HCT116 (cell line): ENCODE measurements at regions not wholly inside any gene's neighbourhood (a gene's known extent, or its start where the extent isn't known, plus 50 kb on each side); places are given as distances from the start of the nearest gene placed in this dataset.

Experiments
- ATAC-seq: fragments of 200-7000 bp; cut with Tn5 transposase; 2 replicates; pipeline ENCODE4 v1.9.1; 2020; ENCODE audit warnings: mild to moderate bottlenecking, moderate library complexity
- BruUV-seq: library from RNA; stranded (reverse); fragments of 400-500 nt; replicated peaks from 2 replicates; lab custom pipeline; 2021; lab: Mats Ljungman, UMichigan
- CTCF ChIA-PET: fragments of 300-600 bp; sonication (Branson Sonifier 250); formaldehyde crosslinking; loops from one replicate; lab custom pipeline; 2021; ENCODE audit warnings: antibody characterized with exemption; lab: Charles Lee
- POLR2A ChIA-PET: fragments of 300-600, 350-600 bp; sonication (Branson Sonifier 250); formaldehyde crosslinking; loops from one replicate; lab custom pipeline; 2021; ENCODE audit warnings: antibody characterized with exemption; lab: Charles Lee
- RAD21 ChIA-PET, 2 experiments: fragments of 300-600 bp; sonication (Branson Sonifier 250); formaldehyde crosslinking; loops; one replicate each; lab custom pipeline; 2023; ENCODE audit warnings: low total read pairs in 2 of 2; ENCODE audit not compliant: uncharacterized antibody in 2 of 2, unreplicated experiment in 2 of 2, low non-redundant PET in 1 of 2; lab: Charles Lee
- DNase-seq: peaks from one replicate; pipeline ENCODE4 v3.0.0-alpha.2; 2010; ENCODE audit warnings: low read depth, low spot score
- H2AFZ ChIP-seq: fragments of 200-600 bp; shearing (Covaris generic), sonication (generic); 2 replicates; pipeline ENCODE4 v1.6.1; 2017; ENCODE audit warnings: low read depth, mixed run types, mixed read lengths, antibody characterized with exemption, low read length; ENCODE audit not compliant: poor library complexity, severe bottlenecking
- H3K27ac ChIP-seq: 2 replicates; pipeline ENCODE4 v1.5.1; 2012; ENCODE audit warnings: low read depth, low read length
- H3K27me3 ChIP-seq: fragments of 200-600 bp; sonication (generic); 2 replicates; pipeline ENCODE4 v1.6.1; 2016; ENCODE audit warnings: mixed run types, low read length, mixed read lengths; ENCODE audit not compliant: insufficient read depth
- H3K36me3 ChIP-seq, 2 experiments: fragments of 200-500 bp in 1 of 2; fragments of 200-600 bp in 1 of 2; sonication (Bioruptor generic) in 1 of 2; sonication (generic) in 1 of 2; 2 replicates each; pipeline versions ENCODE4 v1.5.1 to v1.6.1; 2014 to 2016; ENCODE audit warnings: low read length in 2 of 2, inconsistent platforms in 1 of 2, mixed read lengths in 1 of 2, mixed run types in 1 of 2; ENCODE audit not compliant: insufficient read depth in 2 of 2, control insufficient read depth in 1 of 2
- H3K4me1 ChIP-seq, 2 experiments: fragments of 200-600 bp in 1 of 2; sonication (generic) in 1 of 2; 2 replicates each; pipeline versions ENCODE4 v1.5.1 to v1.6.1; 2012 to 2017; ENCODE audit warnings: low read length in 2 of 2, inconsistent platforms in 1 of 2, mild to moderate bottlenecking in 1 of 2, mixed read lengths in 1 of 2, mixed run types in 1 of 2, moderate library complexity in 1 of 2; ENCODE audit not compliant: insufficient read depth in 2 of 2, control insufficient read depth in 1 of 2
- H3K4me2 ChIP-seq: fragments of 200-600 bp; sonication (generic); 2 replicates; pipeline ENCODE4 v1.6.1; 2017; ENCODE audit warnings: mixed run types, low read length, mixed read lengths
- H3K4me3 ChIP-seq, 2 experiments: fragments of 200-600 bp in 1 of 2; sonication (generic) in 1 of 2; replicated peaks in 1 of 2; 2 replicates each; pipeline ENCODE4 v1.5.1; 2011 to 2016; ENCODE audit warnings: low read length in 2 of 2, control low read depth in 1 of 2, low read depth in 1 of 2, mild to moderate bottlenecking in 1 of 2, mixed read lengths in 1 of 2, mixed run types in 1 of 2
- H3K79me2 ChIP-seq: fragments of 200-600 bp; sonication (generic); 2 replicates; pipeline ENCODE4 v1.6.1; 2017; ENCODE audit warnings: mild to moderate bottlenecking, mixed run types, low read length, moderate library complexity, mixed read lengths; ENCODE audit not compliant: insufficient read depth
- H3K9ac ChIP-seq: fragments of 200-600 bp; sonication (generic); 2 replicates; pipeline ENCODE4 v1.6.1; 2016; ENCODE audit warnings: low read length, mixed read lengths
- H3K9me2 ChIP-seq: fragments of 200-600 bp; sonication (generic), shearing (Covaris generic); 2 replicates; pipeline ENCODE4 v1.6.1; 2017; ENCODE audit warnings: mixed run types, mild to moderate bottlenecking, moderate library complexity; ENCODE audit not compliant: insufficient read depth
- H3K9me3 ChIP-seq, 2 experiments: fragments of 200-500 bp in 1 of 2; fragments of 200-600 bp in 1 of 2; sonication (Bioruptor generic) in 1 of 2; sonication (generic) in 1 of 2; 2 replicates each; pipeline ENCODE4 v1.6.1; 2014 to 2017; ENCODE audit warnings: low read length in 2 of 2, mixed read lengths in 2 of 2, inconsistent platforms in 1 of 2, low read depth in 1 of 2, mild to moderate bottlenecking in 1 of 2, mixed run types in 1 of 2, moderate library complexity in 1 of 2; ENCODE audit not compliant: control insufficient read depth in 1 of 2, insufficient read depth in 1 of 2
- H4K20me1 ChIP-seq: fragments of 200-600 bp; sonication (generic), shearing (Covaris generic); 2 replicates; pipeline ENCODE4 v1.6.1; 2017; ENCODE audit warnings: mixed run types, mild to moderate bottlenecking, moderate library complexity; ENCODE audit not compliant: insufficient read depth
- EZH2phosphoT487 ChIP-seq: fragments of 200-600 bp; IDR thresholded peaks from 2 replicates; pipeline ENCODE4 v1.6.1; 2018; ENCODE audit warnings: antibody characterized with exemption, borderline replicate concordance
- JUND ChIP-seq: IDR thresholded peaks from 2 replicates; pipeline ENCODE4 v1.6.1; 2012
- POLR2A ChIP-seq: IDR thresholded peaks from 2 replicates; pipeline ENCODE4 v1.7.0; 2011; ENCODE audit warnings: borderline replicate concordance; ENCODE audit not compliant: insufficient read depth, insufficient read length; ENCODE audit errors: extremely low read depth
- RAD21 ChIP-seq: IDR thresholded peaks from 2 replicates; pipeline ENCODE4 v1.6.1; 2012; ENCODE audit warnings: low read depth, mild to moderate bottlenecking
- TCF7L2 ChIP-seq: IDR thresholded peaks from 2 replicates; pipeline ENCODE4 v1.7.0; 2011; ENCODE audit warnings: borderline replicate concordance, inconsistent platforms; ENCODE audit not compliant: insufficient read depth, insufficient read length; ENCODE audit errors: extremely low read depth
- YY1 ChIP-seq: IDR thresholded peaks from 2 replicates; pipeline ENCODE4 v1.6.1; 2011; ENCODE audit warnings: low read length, low read depth, moderate library complexity, mild to moderate bottlenecking; ENCODE audit not compliant: insufficient replicate concordance; ENCODE audit errors: extremely low read depth
- ZFX ChIP-seq: fragments of 450-650 bp; IDR thresholded peaks from 2 replicates; pipeline ENCODE4 v1.6.1; 2017
- ZNF274 ChIP-seq: fragments of 200-500 bp; sonication (Bioruptor generic); IDR thresholded peaks from 2 replicates; pipeline ENCODE4 v1.6.1; 2014; ENCODE audit warnings: mild to moderate bottlenecking, low read depth, low read length, inconsistent platforms
- intact Hi-C: fragments of 100-400 bp; cut with micrococcal nuclease; formaldehyde crosslinking; loops from 2 replicates; pipeline ENCODE4 v1.10.0; 2022
- TF ChIP-seq, protein P1 (sequence below): IDR thresholded peaks from 2 replicates; pipeline ENCODE4 v1.6.1; 2012
- TF ChIP-seq, protein P2 (sequence below): IDR thresholded peaks from 2 replicates; pipeline ENCODE4 v1.6.1; 2012; ENCODE audit warnings: low read depth
- TF ChIP-seq, protein P3 (sequence below): IDR thresholded peaks from 2 replicates; pipeline ENCODE4 v1.6.1; 2011; ENCODE audit warnings: mild to moderate bottlenecking, low read length, moderate library complexity; ENCODE audit not compliant: insufficient replicate concordance; ENCODE audit errors: extremely low read depth

DNA sequence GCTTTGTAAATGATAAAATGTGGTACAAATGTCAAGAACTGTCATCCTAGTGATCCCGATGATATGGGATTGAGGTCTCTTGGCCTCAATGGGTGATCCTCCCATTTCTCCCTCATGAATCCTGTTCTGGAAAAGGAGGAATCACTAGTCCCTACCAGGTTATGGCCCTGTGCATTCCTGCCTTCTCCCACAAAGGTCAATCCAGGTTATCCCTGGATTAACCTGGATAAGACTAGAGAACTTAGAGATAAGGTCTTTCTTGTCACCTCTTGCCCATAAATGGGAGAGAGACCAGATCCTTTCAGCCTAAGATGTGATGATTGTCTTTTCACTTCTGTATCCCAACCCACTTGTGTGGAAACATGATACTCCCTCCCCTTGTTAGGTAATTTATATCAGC lies 396.7 kb downstream of the BUD13 start:
- no peak for DNase-seq
- intact Hi-C loops = no loop called here
- Histone ChIP-seq H3K79me2 (no peaks in the 10 kb centered on the region), H3K27me3 (peaks cover 11% of the 10 kb centered on the region), H3K4me2 (no peak overlapping the region), H3K9ac (no peak overlapping the region), H3K9me2 (no peaks in the 10 kb centered on the region), H3K9me3 (no peaks in the 10 kb centered on the region), H3K36me3 (no peaks in the 10 kb centered on the region), H2AFZ (no peak overlapping the region), H3K4me3 (no peak overlapping the region), H4K20me1 (no peaks in the 10 kb centered on the region), H3K4me1 (no peaks in the 10 kb centered on the region), H3K27ac (no peak overlapping the region)
- ChIA-PET CTCF (no interaction called here), RAD21 (no interaction called here), POLR2A (no interaction called here)
- TF ChIP-seq, protein P1, sequence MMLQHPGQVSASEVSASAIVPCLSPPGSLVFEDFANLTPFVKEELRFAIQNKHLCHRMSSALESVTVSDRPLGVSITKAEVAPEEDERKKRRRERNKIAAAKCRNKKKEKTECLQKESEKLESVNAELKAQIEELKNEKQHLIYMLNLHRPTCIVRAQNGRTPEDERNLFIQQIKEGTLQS = no peak
- no peak for TF ChIP-seq POLR2A
- TF ChIP-seq RAD21 = no peak
- no peak for TF ChIP-seq EZH2phosphoT487
- TF ChIP-seq JUND = no peak
- TF ChIP-seq ZNF274 = no peak
- TF ChIP-seq, protein P2, sequence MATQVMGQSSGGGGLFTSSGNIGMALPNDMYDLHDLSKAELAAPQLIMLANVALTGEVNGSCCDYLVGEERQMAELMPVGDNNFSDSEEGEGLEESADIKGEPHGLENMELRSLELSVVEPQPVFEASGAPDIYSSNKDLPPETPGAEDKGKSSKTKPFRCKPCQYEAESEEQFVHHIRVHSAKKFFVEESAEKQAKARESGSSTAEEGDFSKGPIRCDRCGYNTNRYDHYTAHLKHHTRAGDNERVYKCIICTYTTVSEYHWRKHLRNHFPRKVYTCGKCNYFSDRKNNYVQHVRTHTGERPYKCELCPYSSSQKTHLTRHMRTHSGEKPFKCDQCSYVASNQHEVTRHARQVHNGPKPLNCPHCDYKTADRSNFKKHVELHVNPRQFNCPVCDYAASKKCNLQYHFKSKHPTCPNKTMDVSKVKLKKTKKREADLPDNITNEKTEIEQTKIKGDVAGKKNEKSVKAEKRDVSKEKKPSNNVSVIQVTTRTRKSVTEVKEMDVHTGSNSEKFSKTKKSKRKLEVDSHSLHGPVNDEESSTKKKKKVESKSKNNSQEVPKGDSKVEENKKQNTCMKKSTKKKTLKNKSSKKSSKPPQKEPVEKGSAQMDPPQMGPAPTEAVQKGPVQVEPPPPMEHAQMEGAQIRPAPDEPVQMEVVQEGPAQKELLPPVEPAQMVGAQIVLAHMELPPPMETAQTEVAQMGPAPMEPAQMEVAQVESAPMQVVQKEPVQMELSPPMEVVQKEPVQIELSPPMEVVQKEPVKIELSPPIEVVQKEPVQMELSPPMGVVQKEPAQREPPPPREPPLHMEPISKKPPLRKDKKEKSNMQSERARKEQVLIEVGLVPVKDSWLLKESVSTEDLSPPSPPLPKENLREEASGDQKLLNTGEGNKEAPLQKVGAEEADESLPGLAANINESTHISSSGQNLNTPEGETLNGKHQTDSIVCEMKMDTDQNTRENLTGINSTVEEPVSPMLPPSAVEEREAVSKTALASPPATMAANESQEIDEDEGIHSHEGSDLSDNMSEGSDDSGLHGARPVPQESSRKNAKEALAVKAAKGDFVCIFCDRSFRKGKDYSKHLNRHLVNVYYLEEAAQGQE = no peak
- TF ChIP-seq, protein P3, sequence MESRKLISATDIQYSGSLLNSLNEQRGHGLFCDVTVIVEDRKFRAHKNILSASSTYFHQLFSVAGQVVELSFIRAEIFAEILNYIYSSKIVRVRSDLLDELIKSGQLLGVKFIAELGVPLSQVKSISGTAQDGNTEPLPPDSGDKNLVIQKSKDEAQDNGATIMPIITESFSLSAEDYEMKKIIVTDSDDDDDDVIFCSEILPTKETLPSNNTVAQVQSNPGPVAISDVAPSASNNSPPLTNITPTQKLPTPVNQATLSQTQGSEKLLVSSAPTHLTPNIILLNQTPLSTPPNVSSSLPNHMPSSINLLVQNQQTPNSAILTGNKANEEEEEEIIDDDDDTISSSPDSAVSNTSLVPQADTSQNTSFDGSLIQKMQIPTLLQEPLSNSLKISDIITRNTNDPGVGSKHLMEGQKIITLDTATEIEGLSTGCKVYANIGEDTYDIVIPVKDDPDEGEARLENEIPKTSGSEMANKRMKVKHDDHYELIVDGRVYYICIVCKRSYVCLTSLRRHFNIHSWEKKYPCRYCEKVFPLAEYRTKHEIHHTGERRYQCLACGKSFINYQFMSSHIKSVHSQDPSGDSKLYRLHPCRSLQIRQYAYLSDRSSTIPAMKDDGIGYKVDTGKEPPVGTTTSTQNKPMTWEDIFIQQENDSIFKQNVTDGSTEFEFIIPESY = no peak
- no peak for TF ChIP-seq ZFX
- no peak for TF ChIP-seq TCF7L2
- TF ChIP-seq YY1 = no peak
- no TSS peak for BruUV-seq
- no peak for ATAC-seq
